Bronchial epithelial cell (primary cell): ENCODE measurements at regions not wholly inside any gene's neighbourhood (a gene's known extent, or its start where the extent isn't known, plus 50 kb on each side); places are given as distances from the start of the nearest gene placed in this dataset.

ENCODE experiments used
- DNase-seq: peaks from one replicate; pipeline ENCODE4 v3.0.0-alpha.2; 2010; ENCODE audit warnings: low read depth
- FAIRE-seq: peaks from 2 replicates; lab custom pipeline; 2011; peaks lifted over from hg19 to GRCh38; lab: Jason Lieb, UNC
- H3K27me3 ChIP-seq: 2 replicates; pipeline ENCODE4 v1.5.1; 2011; ENCODE audit warnings: low read length; ENCODE audit not compliant: control insufficient read depth, insufficient read depth
- H3K36me3 ChIP-seq: 2 replicates; pipeline ENCODE4 v1.5.1; 2011; ENCODE audit warnings: low read length; ENCODE audit not compliant: control insufficient read depth, insufficient read depth
- H3K4me3 ChIP-seq: 2 replicates; pipeline ENCODE4 v1.5.1; 2011; ENCODE audit warnings: mild to moderate bottlenecking, low read depth, low read length, control low read depth
- TF ChIP-seq, protein P1 (sequence below): IDR thresholded peaks from 2 replicates; pipeline ENCODE4 v1.5.1; 2011; ENCODE audit warnings: mild to moderate bottlenecking, moderate library complexity, low read length, control low read depth, inconsistent platforms; ENCODE audit not compliant: insufficient read depth, severe bottlenecking

DNA sequence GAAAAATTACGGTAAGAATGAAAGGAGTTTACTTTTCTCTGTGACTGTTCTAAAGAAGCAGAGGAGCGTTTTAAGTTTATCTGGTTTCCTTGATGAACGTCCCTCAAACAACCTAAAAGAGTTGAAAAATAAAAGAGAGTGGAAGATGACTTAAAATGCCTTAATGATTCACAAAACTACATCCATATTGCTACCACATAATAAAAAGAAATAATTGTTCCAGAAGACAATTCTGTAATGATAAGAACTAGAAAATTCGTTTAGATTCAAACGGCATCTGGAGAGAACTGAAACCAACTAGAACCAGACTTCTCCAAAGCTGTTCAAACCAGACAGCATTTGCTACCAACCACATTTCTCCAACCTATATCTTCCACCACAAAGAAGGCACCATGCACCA, 68.1 kb downstream of the TEKT4 start:
- Histone ChIP-seq H3K36me3 (no peaks in the 10 kb centered on the region), H3K4me3 (no peak overlapping the region), H3K27me3 (no peaks in the 10 kb centered on the region)
- TF ChIP-seq, protein P1, sequence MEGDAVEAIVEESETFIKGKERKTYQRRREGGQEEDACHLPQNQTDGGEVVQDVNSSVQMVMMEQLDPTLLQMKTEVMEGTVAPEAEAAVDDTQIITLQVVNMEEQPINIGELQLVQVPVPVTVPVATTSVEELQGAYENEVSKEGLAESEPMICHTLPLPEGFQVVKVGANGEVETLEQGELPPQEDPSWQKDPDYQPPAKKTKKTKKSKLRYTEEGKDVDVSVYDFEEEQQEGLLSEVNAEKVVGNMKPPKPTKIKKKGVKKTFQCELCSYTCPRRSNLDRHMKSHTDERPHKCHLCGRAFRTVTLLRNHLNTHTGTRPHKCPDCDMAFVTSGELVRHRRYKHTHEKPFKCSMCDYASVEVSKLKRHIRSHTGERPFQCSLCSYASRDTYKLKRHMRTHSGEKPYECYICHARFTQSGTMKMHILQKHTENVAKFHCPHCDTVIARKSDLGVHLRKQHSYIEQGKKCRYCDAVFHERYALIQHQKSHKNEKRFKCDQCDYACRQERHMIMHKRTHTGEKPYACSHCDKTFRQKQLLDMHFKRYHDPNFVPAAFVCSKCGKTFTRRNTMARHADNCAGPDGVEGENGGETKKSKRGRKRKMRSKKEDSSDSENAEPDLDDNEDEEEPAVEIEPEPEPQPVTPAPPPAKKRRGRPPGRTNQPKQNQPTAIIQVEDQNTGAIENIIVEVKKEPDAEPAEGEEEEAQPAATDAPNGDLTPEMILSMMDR = no peak
- DNase-seq (no peak), FAIRE-seq (no peak)

DNA sequence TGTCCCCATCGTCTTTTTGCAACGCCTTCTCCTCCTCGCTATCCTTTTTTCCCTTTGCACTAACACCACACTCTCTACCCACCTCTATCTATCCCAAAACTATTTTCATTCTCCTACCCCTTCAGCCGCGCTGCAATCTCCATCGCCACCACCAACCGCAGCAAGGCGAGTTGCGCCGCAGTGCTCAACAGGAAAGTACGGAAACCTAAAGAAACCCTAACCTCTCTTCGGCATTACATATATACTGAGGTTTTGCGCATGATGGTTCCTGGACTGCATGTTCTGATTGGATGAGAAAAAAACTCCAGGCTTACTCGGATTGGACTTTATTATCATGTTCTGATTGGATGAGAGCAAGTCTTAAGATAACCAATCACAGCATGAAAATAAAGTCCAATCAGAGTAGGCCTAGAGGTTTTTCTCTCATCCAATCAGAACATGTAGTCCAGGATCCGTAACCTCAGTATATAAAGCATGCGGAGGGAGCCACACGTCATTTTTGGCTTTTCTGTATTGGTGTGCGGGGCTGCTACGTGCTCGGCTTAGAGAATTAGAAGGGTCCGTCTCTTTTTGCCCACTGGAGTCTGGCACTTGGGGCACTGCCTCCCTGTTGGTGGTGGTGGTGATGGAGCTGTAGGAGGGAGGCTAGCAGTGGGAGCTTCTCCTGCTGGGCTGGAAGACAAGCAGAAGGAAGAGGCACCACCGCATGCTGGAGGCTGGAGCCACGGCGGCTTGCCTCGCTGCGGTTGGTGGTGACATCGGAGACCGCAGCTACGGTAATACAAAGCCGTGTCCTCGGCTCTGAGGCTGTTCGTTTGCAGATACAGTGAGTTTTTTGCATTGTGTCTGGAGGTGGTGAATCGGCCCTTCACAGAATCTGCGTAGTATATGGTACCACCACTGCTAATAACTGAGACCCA, 76.1 kb downstream of the TEKT4 start:
- Histone ChIP-seq H3K36me3 (no peaks in the 10 kb centered on the region), H3K27me3 (no peaks in the 10 kb centered on the region), H3K4me3 (no peak overlapping the region)
- no peak for DNase-seq
- no peak for FAIRE-seq
- TF ChIP-seq, protein P1 = no peak

DNA sequence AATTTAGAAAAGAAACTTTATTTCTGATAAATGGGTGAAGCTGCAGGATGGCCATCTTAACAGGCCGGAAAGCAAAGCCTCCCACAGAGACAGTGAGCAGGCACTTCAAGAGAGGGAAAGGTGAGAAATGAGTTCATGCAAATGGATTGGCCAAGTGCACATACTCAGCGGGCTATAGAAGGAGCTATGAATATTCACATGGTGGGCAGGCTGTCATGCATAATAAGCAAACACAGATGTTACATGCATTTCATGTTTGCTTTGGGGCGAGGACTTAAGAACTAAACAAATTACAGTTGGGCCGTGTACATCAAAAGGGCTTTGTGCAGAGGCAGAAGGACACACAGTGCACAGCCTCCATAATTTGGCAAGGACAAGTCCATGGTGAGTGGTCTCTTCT, 69.8 kb upstream of the MAL start:
- no peaks in the 10 kb centered on the region for H3K36me3 ChIP-seq
- FAIRE-seq = no peak
- no peak overlapping the region for H3K4me3 ChIP-seq
- DNase-seq = no peak
- no peaks in the 10 kb centered on the region for H3K27me3 ChIP-seq
- TF ChIP-seq, protein P1 = no peak

DNA sequence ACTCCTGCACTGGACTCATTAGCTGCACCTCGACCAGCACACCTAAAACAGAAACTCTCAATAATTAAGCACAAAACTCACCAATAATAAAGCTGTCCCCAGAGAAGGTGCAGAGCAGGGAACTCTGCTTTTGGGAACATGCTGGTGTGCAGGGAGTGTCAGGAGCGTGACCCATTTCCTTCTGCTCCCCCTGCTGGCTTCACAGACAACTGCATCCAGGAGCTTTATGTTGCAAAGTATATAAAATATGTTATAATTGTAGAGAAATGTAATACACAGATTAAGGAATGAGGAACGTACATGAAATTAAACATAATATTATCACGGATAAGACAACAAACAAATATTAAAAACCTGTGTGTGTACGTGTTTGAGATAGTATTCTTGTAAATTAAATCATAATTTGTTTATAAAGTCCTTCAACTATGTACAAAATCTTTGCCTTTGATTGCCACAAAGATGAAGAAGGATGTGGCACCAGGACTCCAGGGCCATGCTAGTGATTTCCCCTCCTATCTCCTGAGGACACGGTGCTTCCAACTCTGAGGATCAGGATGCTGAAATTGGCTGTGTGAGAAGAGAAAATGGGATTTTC, 68.6 kb upstream of the MAL start:
- no peaks in the 10 kb centered on the region for H3K27me3 ChIP-seq
- FAIRE-seq (no peak), DNase-seq (peak; percentile 22)
- TF ChIP-seq, protein P1 = peak; percentile 68
- H3K36me3 ChIP-seq = no peaks in the 10 kb centered on the region
- no peak overlapping the region for H3K4me3 ChIP-seq

DNA sequence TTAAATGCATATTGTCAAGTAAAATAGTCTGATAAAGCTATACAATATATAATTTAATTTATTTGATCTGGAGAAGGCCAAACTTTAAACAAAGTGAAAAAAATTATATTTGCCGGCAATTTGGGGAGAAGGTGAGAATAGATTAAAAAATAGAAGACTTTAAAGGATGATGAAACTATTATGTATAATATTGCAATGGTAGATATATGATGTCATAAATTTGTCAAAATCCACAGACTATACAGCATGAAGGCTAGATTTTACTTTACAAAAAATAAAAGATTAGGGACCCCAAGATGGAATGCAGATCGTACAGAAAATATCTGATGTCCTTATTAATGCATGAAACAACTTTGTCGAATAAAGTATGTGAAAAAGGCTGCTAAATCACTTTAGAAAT, 67.3 kb upstream of the MAL start:
- DNase-seq = no peak
- no peaks in the 10 kb centered on the region for H3K27me3 ChIP-seq
- no peak for FAIRE-seq
- TF ChIP-seq, protein P1 = no peak
- no peak overlapping the region for H3K4me3 ChIP-seq
- no peaks in the 10 kb centered on the region for H3K36me3 ChIP-seq
